ENCODE measurements at regions not wholly inside any gene's neighbourhood (a gene's known extent, or its start where the extent isn't known, plus 50 kb on each side); places are given as distances from the start of the nearest gene placed in this dataset.
"Not testable (repeated sequence)": the region's sequence is repeated elsewhere in the genome, so short reads cannot be mapped to it uniquely, and the experiment has no call there.

- H4K20me1 ChIP-seq (replicated peaks; ENCODE audit: control insufficient read depth, insufficient read depth, low read length); H3K27ac ChIP-seq (ENCODE audit: extremely low read depth, low read depth, low read length); intact Hi-C loops (cut with micrococcal nuclease); POLR2A ChIA-PET; H3K4me2 ChIP-seq (ENCODE audit: insufficient read depth, low read length); H3K79me2 ChIP-seq (ENCODE audit: control insufficient read depth, insufficient read depth, low read length); DNase-seq (ENCODE audit: extremely low read depth in 1 of 4, low spot score in 3 of 4); H3K27me3 ChIP-seq (ENCODE audit: control insufficient read depth in 2 of 2, insufficient read depth in 2 of 2, low read length in 2 of 2); H3K36me3 ChIP-seq (ENCODE audit: control insufficient read depth, insufficient read depth, low read length); H3K9me3 ChIP-seq (replicated peaks; ENCODE audit: control insufficient read depth, insufficient read depth, low read depth, low read length); CTCF ChIA-PET (ENCODE audit: low intra/inter-chr PET ratio); FAIRE-seq; BruUV-seq (replicated peaks); H2AFZ ChIP-seq (ENCODE audit: low read depth, low read length); H3K4me3 ChIP-seq; ATAC-seq; H3K9me1 ChIP-seq (ENCODE audit: control insufficient read depth, insufficient read depth, low read length); TF ChIP-seq CEBPG (CRISPR knock-in tag; IDR thresholded peaks at IDR 0.05); MYC (CRISPR knock-in tag; IDR thresholded peaks at IDR 0.05; ENCODE audit: borderline replicate concordance, low read depth); ATF3 (CRISPR knock-in tag; conservative IDR thresholded peaks at IDR 0.05): not testable (repeated sequence)
- 32% methylated on average over 7 of the region's 11 CpGs for WGBS (ENCODE audit: insufficient coverage, low coverage, missing lambda C conversion rate)
- in situ Hi-C loops (cut with MboI), result loop anchor here (10.0 kb wide), 1 partner anchor 289 kb away; the partner anchor contains the start of gene SPNS1
- TF ChIP-seq RBFOX2 (IDR thresholded peaks at IDR 0.05; ENCODE audit: low read depth, low read length), result peak; percentile 21; the same call in 1 of the 2 replicates
- TF ChIP-seq CEBPG (tag; conservative IDR thresholded peaks at IDR 0.05 in 1 of 2, IDR thresholded peaks at IDR 0.05 in 1 of 2), result peak in 1 of 2 experiments; percentile 54; a peak in 1 of 4 replicates
- 0 out of 2 replicates have a peak, but pooled peaks have one; percentile 18 for TF ChIP-seq MYC (IDR thresholded peaks at IDR 0.05; ENCODE audit: low read depth, low read length)
- TF ChIP-seq ATF3 (IDR thresholded peaks at IDR 0.05), result peak; percentile 54; the same call in 1 of the 2 replicates
- H3K4me1 ChIP-seq (replicated peaks in 1 of 2; ENCODE audit: control insufficient read depth in 2 of 2, insufficient read depth in 2 of 2, low read length in 2 of 2), result peaks cover 34 to 49% of the 10 kb centered on the region in 2 experiments
- peak overlapping the region in 1 of 2 experiments; percentile 26; a peak in 1 of 4 replicates for H3K9ac ChIP-seq (ENCODE audit: insufficient read depth in 1 of 2, low read depth in 2 of 2, low read length in 2 of 2)
Measured at GRCh38 chr16:29264080-29264837, 142.3 kb downstream of the NPIPB11 start.

All from K562 (cell line).